Fibroblast of the aortic adventitia (primary cell): ENCODE measurements at regions not wholly inside any gene's neighbourhood (a gene's known extent, or its start where the extent isn't known, plus 50 kb on each side); places are given as distances from the start of the nearest gene placed in this dataset.

Experiments
- DNase-seq: peaks from one replicate; pipeline ENCODE4 v3.0.0-alpha.2; 2010; ENCODE audit warnings: low read depth
- H3K4me3 ChIP-seq: 2 replicates; pipeline ENCODE4 v1.5.1; 2011; ENCODE audit warnings: low read depth, mild to moderate bottlenecking, control low read depth, low read length, moderate library complexity
- CTCF ChIP-seq: IDR thresholded peaks from 2 replicates; pipeline ENCODE4 v1.5.1; 2011; ENCODE audit warnings: mild to moderate bottlenecking, low read length, control low read depth, inconsistent platforms; ENCODE audit not compliant: insufficient read depth

GRCh38 chr2:122389694-122390093 is 634.2 kb downstream of the TSN start:
- no peak for DNase-seq
- H3K4me3 ChIP-seq, result no peak overlapping the region
- no peak for TF ChIP-seq CTCF

- DNase-seq, result no peak
- no peak for TF ChIP-seq CTCF
- no peak overlapping the region for H3K4me3 ChIP-seq
Observed at GRCh38 chr2:122390406-122390805, 635.0 kb downstream of the TSN start.

- TF ChIP-seq CTCF, result no peak
- H3K4me3 ChIP-seq, result no peak overlapping the region
- DNase-seq, result no peak
Observed at GRCh38 chr2:122391726-122392125, 636.3 kb downstream of the TSN start.

- no peak for TF ChIP-seq CTCF
- no peak for DNase-seq
- no peak overlapping the region for H3K4me3 ChIP-seq
Observed at GRCh38 chr2:122395687-122396086, 640.2 kb downstream of the TSN start.

GRCh38 chr2:122411231-122411630 is 655.8 kb downstream of the TSN start:
- H3K4me3 ChIP-seq, result no peak overlapping the region
- DNase-seq, result no peak
- TF ChIP-seq CTCF, result no peak

- DNase-seq, result no peak
- TF ChIP-seq CTCF, result no peak
- H3K4me3 ChIP-seq, result no peak overlapping the region
Observed at GRCh38 chr2:122412360-122412759, 656.9 kb downstream of the TSN start.

- no peak for TF ChIP-seq CTCF
- no peak for DNase-seq
- no peak overlapping the region for H3K4me3 ChIP-seq
Observed at GRCh38 chr2:122414902-122415301, 659.5 kb downstream of the TSN start.
